OCI-LY7 (cell line): ENCODE measurements at regions not wholly inside any gene's neighbourhood (a gene's known extent, or its start where the extent isn't known, plus 50 kb on each side); places are given as distances from the start of the nearest gene placed in this dataset.
"Not testable (repeated sequence)": the region's sequence is repeated elsewhere in the genome, so short reads cannot be mapped to it uniquely, and the experiment has no call there.

Source experiments
- BruUV-seq: library from RNA; stranded (reverse); fragments of 400-500 nt; replicated peaks from 2 replicates; lab custom pipeline; 2021; lab: Mats Ljungman, UMichigan
- CTCF ChIA-PET: fragments of 300-600 bp; sonication (Branson Sonifier 250); formaldehyde crosslinking; loops from one replicate; lab custom pipeline; 2022; ENCODE audit warnings: antibody characterized with exemption; ENCODE audit not compliant: unreplicated experiment; lab: Charles Lee
- POLR2A ChIA-PET: fragments of 300-600 bp; sonication (Branson Sonifier 250); formaldehyde crosslinking; loops from one replicate; lab custom pipeline; 2022; ENCODE audit warnings: antibody characterized with exemption; lab: Charles Lee
- DNase-seq: peaks from one replicate; pipeline ENCODE4 v3.0.0-alpha.2; 2015; ENCODE audit warnings: low spot score
- H2AFZ ChIP-seq: fragments of 200-600 bp; sonication (generic), shearing (Covaris generic); 2 replicates; pipeline ENCODE4 v1.6.1; 2014; ENCODE audit warnings: mild to moderate bottlenecking, antibody characterized with exemption, low read length, moderate library complexity
- H3K27ac ChIP-seq: fragments of 200-600 bp; sonication (generic); 2 replicates; pipeline ENCODE4 v1.5.1; 2014; ENCODE audit warnings: mixed run types, low read depth, mild to moderate bottlenecking, moderate library complexity, low read length, inconsistent platforms; ENCODE audit not compliant: poor library complexity, severe bottlenecking
- H3K36me3 ChIP-seq: fragments of 200-600 bp; sonication (generic); 2 replicates; pipeline ENCODE4 v1.6.1; 2014; ENCODE audit warnings: mild to moderate bottlenecking, antibody characterized with exemption, low read length, moderate library complexity, mixed read lengths; ENCODE audit not compliant: insufficient read depth
- H3K4me1 ChIP-seq: fragments of 200-600 bp; sonication (generic); 2 replicates; pipeline ENCODE4 v1.5.1; 2014; ENCODE audit warnings: mild to moderate bottlenecking, low read length; ENCODE audit not compliant: insufficient read depth, poor library complexity, severe bottlenecking
- H3K4me2 ChIP-seq: fragments of 200-600 bp; sonication (generic); 2 replicates; pipeline ENCODE4 v1.6.1; 2014; ENCODE audit warnings: mild to moderate bottlenecking, low read length
- H3K4me3 ChIP-seq: fragments of 200-600 bp; sonication (generic); 2 replicates; pipeline ENCODE4 v1.5.1; 2014; ENCODE audit warnings: mild to moderate bottlenecking, low read depth, low read length; ENCODE audit not compliant: poor library complexity, severe bottlenecking
- H3K79me2 ChIP-seq: fragments of 200-600 bp; sonication (generic); 2 replicates; pipeline ENCODE4 v1.6.1; 2016; ENCODE audit warnings: low read depth, mild to moderate bottlenecking, low read length, moderate library complexity, mixed read lengths; ENCODE audit not compliant: insufficient read depth
- H3K9me2 ChIP-seq: fragments of 200-600 bp; sonication (generic); 2 replicates; pipeline ENCODE4 v1.6.1; 2016; ENCODE audit warnings: mild to moderate bottlenecking, low read length, mixed read lengths; ENCODE audit not compliant: insufficient read depth
- H3K9me3 ChIP-seq: fragments of 200-600 bp; sonication (generic); 2 replicates; pipeline ENCODE4 v1.6.1; 2014; ENCODE audit warnings: mild to moderate bottlenecking, mixed run types, low read length, mixed read lengths
- H4K20me1 ChIP-seq: fragments of 200-600 bp; sonication (generic); 2 replicates; pipeline ENCODE4 v1.6.1; 2014; ENCODE audit warnings: mild to moderate bottlenecking, antibody characterized with exemption, low read length, moderate library complexity, mixed read lengths; ENCODE audit not compliant: insufficient read depth
- CTCF ChIP-seq: fragments of 200-600 bp; sonication (generic); conservative IDR thresholded peaks from 2 replicates; pipeline ENCODE4 v1.5.1; 2014; ENCODE audit warnings: mild to moderate bottlenecking, antibody characterized with exemption, low read length, moderate library complexity, mixed read lengths
- EZH2phosphoT487 ChIP-seq: fragments of 200-600 bp; sonication (generic); IDR thresholded peaks from 2 replicates; pipeline ENCODE4 v1.6.1; 2018; ENCODE audit warnings: low read depth, borderline replicate concordance, mild to moderate bottlenecking, mixed run types, antibody characterized with exemption, low read length, moderate library complexity, mixed read lengths
- intact Hi-C: fragments of 100-400 bp; cut with micrococcal nuclease; formaldehyde crosslinking; loops from one replicate; pipeline ENCODE4 v1.10.0; 2022; ENCODE audit not compliant: unreplicated experiment

GRCh38 chr3:51610708-51611107, 60.3 kb upstream of the TEX264 start:
- no TSS peak for BruUV-seq
- ChIA-PET CTCF (no interaction called here), POLR2A (interaction anchor here (0.7 kb wide), 1 partner anchor 70 kb away, joined by 3 read pairs; no protein-coding TSS in a partner anchor)
- TF ChIP-seq EZH2phosphoT487, result no peak
- no peak for TF ChIP-seq CTCF
- no peaks in the 10 kb centered on the region for H3K9me2 ChIP-seq
- H3K4me1 ChIP-seq, result no peaks in the 10 kb centered on the region
- H3K36me3 ChIP-seq, result peaks cover 6% of the 10 kb centered on the region
- H4K20me1 ChIP-seq, result no peaks in the 10 kb centered on the region
- no peak overlapping the region for H3K4me2 ChIP-seq
- no peak for DNase-seq
- H3K27ac ChIP-seq, result no peak overlapping the region
- no peaks in the 10 kb centered on the region for H3K79me2 ChIP-seq
- H3K4me3 ChIP-seq, result no peak overlapping the region
- H2AFZ ChIP-seq, result no peak overlapping the region
- intact Hi-C loops, result no loop called here
- no peaks in the 10 kb centered on the region for H3K9me3 ChIP-seq

DNA sequence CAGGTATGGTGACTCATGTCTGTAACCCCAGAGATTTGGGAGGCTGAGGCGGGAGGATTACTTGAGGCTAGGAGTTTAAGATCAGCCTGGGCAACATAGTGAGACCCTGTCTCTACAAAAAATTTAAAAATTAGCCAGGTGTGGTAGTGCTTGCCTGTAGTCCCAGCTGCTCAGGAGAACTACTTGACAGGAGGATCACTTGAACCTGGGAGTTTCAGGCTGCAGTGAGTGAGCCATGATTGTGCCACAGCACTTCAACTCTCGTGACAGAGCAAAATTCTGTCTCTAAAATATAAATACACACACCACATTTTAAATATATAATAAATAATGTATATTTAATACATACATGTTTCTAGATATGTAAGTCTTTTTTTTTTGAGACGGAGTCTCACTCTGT, 53.5 kb upstream of the TEX264 start:
- Histone ChIP-seq H3K4me2 (no peak overlapping the region), H3K4me1 (no peaks in the 10 kb centered on the region), H3K9me2 (no peaks in the 10 kb centered on the region), H3K36me3 (no peaks in the 10 kb centered on the region), H2AFZ (no peak overlapping the region), H4K20me1 (no peaks in the 10 kb centered on the region), H3K27ac (no peak overlapping the region), H3K79me2 (no peaks in the 10 kb centered on the region; the same call in 1 of the 2 replicates), H3K9me3 (no peaks in the 10 kb centered on the region), H3K4me3 (no peak overlapping the region)
- DNase-seq, result no peak
- ChIA-PET POLR2A (no interaction called here), CTCF (no interaction called here)
- BruUV-seq, result no TSS peak
- TF ChIP-seq CTCF (no peak), EZH2phosphoT487 (no peak)
- intact Hi-C loops, result no loop called here

DNA sequence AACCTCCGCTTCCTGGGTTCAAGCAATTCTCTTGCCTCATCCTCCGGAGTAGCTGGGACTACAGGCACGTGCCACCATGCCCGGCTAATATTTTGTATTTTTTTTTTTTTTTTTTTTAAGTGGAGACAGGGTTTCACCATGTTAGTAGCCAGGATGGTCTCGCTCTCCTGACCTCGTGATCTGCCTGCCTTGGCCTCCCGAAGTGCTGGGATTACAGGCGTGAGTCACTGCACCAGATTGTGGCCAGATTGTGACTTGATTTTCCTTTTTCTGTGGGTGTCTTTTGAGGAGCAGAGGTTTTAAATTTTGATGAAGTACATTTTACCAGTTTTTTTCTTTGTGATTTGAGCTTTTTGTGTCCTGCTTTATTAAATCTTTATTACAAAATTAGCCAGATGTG, 53.0 kb upstream of the TEX264 start:
- POLR2A ChIA-PET, intact Hi-C loops, CTCF ChIA-PET: not testable (repeated sequence)

More for the DNA sequence above, 53.0 kb upstream of the TEX264 start:
- not testable (repeated sequence) for H3K79me2 ChIP-seq, BruUV-seq, H3K9me3 ChIP-seq, H2AFZ ChIP-seq, H3K9me2 ChIP-seq, H3K36me3 ChIP-seq, H3K4me3 ChIP-seq, H3K4me1 ChIP-seq, H4K20me1 ChIP-seq, DNase-seq, H3K4me2 ChIP-seq, H3K27ac ChIP-seq
